ENCODE measurements at regions not wholly inside any gene's neighbourhood (a gene's known extent, or its start where the extent isn't known, plus 50 kb on each side); places are given as distances from the start of the nearest gene placed in this dataset.

DNA sequence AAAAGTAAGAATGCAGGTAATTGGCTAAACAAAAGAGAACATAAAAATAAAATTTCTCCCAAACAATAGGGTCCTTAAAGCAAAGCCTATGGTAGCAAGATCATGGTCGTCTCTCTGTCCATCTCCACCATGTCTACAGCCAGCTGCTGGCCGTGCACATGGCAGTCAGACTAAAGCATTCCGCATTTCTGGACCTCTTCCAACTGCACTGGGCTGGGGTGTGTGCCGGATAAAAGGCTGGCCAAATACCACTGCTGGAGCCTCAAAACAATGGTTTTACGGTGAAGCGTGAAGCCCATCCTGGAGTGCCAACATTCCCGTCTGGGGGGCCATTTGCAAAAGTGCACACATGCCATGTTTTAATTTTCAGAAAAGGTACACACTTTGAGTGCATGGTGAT lies 74.8 kb upstream of the PIEZO2 start:
- DNase-seq (ENCODE audit: low read depth), result no peak
- no peak overlapping the region for H3K4me3 ChIP-seq (ENCODE audit: low read depth, low read length)
- TF ChIP-seq MYC (IDR thresholded peaks at IDR 0.05; ENCODE audit: low read depth, low read length) (no peak), POLR2A (IDR thresholded peaks at IDR 0.05; ENCODE audit: extremely low read depth, insufficient read length) (no peak)
- TF ChIP-seq, protein P1, sequence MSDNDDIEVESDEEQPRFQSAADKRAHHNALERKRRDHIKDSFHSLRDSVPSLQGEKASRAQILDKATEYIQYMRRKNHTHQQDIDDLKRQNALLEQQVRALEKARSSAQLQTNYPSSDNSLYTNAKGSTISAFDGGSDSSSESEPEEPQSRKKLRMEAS (IDR thresholded peaks at IDR 0.05; ENCODE audit: low read depth, low read length), result no peak
- TF ChIP-seq, protein P2, sequence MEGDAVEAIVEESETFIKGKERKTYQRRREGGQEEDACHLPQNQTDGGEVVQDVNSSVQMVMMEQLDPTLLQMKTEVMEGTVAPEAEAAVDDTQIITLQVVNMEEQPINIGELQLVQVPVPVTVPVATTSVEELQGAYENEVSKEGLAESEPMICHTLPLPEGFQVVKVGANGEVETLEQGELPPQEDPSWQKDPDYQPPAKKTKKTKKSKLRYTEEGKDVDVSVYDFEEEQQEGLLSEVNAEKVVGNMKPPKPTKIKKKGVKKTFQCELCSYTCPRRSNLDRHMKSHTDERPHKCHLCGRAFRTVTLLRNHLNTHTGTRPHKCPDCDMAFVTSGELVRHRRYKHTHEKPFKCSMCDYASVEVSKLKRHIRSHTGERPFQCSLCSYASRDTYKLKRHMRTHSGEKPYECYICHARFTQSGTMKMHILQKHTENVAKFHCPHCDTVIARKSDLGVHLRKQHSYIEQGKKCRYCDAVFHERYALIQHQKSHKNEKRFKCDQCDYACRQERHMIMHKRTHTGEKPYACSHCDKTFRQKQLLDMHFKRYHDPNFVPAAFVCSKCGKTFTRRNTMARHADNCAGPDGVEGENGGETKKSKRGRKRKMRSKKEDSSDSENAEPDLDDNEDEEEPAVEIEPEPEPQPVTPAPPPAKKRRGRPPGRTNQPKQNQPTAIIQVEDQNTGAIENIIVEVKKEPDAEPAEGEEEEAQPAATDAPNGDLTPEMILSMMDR (IDR thresholded peaks at IDR 0.05; ENCODE audit: low read depth, low read length), result no peak

DNA sequence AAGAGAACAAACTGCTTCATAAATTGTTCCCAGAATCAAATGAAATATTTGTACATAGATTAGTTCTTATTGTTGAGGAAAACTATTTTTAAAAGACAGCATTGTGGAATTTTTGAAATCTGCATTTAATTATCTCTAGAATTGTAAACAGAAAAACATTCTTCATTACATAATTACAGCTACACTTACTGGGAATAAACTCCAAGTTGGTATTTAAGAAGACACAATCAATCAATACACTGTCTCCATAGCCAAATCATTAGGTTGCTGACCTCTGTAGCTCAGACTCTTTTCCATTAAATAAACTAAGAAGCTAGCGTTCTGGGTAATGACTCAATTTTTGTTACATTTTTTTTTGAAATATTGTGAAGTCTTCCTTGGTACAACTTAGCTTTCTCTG lies 70.2 kb upstream of the PIEZO2 start:
- H3K4me3 ChIP-seq (ENCODE audit: low read depth, low read length), result no peak overlapping the region
- DNase-seq (ENCODE audit: low read depth), result no peak
- no peak for TF ChIP-seq POLR2A (IDR thresholded peaks at IDR 0.05; ENCODE audit: extremely low read depth, insufficient read length)
- TF ChIP-seq, protein P2 (IDR thresholded peaks at IDR 0.05; ENCODE audit: low read depth, low read length), result no peak
- TF ChIP-seq MYC (IDR thresholded peaks at IDR 0.05; ENCODE audit: low read depth, low read length), result no peak
- TF ChIP-seq, protein P1 (IDR thresholded peaks at IDR 0.05; ENCODE audit: low read depth, low read length), result no peak

DNA sequence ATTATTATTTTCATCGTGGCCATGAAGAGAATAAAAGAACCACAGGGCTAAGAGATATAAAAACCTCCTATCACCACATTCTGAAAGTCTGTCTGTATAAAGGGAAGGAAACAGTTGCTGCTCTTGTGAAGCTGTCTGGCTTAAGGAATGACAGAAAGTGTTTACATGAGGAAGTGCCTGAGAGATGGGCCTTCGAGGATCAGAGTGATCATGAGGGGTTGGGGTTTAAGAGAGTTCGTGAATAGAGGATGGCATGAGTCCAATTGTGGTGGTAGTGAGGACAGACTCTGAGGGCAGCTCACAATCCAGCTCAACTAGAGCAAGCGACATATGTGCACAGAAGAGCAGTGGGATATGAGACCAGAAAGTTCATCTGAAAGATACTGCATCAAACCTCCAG lies 65.8 kb upstream of the PIEZO2 start:
- TF ChIP-seq POLR2A (IDR thresholded peaks at IDR 0.05; ENCODE audit: extremely low read depth, insufficient read length) (no peak), MYC (IDR thresholded peaks at IDR 0.05; ENCODE audit: low read depth, low read length) (no peak)
- no peak overlapping the region for H3K4me3 ChIP-seq (ENCODE audit: low read depth, low read length)
- no peak for DNase-seq (ENCODE audit: low read depth)

DNA sequence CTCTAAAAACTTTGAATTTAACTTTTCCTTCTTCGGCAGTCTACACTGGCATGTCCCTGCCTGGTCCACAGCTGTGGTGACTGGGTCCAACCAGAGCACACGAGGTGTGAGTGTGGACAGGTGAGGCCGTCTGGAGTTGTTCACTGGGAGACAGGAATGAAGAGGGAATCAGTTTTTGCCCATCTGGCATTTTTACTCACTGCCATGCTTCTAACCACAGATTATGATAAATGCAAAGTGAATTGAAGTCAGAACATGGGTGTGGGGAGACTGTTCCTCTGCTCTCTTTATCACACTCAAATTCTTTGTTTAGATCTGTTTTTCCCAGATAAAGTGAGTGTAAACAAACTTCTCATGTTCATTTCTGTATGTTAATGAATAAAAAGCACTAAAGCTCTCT lies 54.7 kb upstream of the PIEZO2 start:
- no peak overlapping the region for H3K4me3 ChIP-seq (ENCODE audit: low read depth, low read length)
- DNase-seq (ENCODE audit: low read depth), result no peak
- TF ChIP-seq MYC (IDR thresholded peaks at IDR 0.05; ENCODE audit: low read depth, low read length) (no peak), POLR2A (IDR thresholded peaks at IDR 0.05; ENCODE audit: extremely low read depth, insufficient read length) (no peak)
- TF ChIP-seq, protein P2 (IDR thresholded peaks at IDR 0.05; ENCODE audit: low read depth, low read length), result no peak
- TF ChIP-seq, protein P1 (IDR thresholded peaks at IDR 0.05; ENCODE audit: low read depth, low read length), result no peak

DNA sequence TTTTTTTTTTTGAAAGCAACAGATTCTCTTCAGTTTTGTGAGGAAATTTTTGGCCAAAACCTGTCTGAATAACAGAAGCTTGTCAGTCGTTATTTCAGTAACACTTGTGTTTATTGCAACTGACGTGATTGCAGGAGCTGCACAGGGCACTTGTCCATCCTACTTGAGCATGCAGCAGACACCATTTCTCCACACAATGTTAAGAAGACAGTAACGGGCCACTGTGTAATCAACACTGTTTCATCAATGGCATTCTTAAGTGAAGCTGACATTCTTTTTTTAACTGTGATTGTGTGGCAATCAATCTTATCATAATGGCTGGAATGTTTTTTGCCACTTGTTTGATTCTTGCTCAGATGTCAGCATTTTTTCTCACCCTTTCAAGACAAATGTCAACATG lies 50.1 kb upstream of the PIEZO2 start:
- DNase-seq (ENCODE audit: low read depth), result no peak
- H3K4me3 ChIP-seq (ENCODE audit: low read depth, low read length), result no peak overlapping the region
- TF ChIP-seq, protein P2 (IDR thresholded peaks at IDR 0.05; ENCODE audit: low read depth, low read length), result no peak
- TF ChIP-seq, protein P1 (IDR thresholded peaks at IDR 0.05; ENCODE audit: low read depth, low read length), result no peak
- no peak for TF ChIP-seq POLR2A (IDR thresholded peaks at IDR 0.05; ENCODE audit: extremely low read depth, insufficient read length)
- TF ChIP-seq MYC (IDR thresholded peaks at IDR 0.05; ENCODE audit: low read depth, low read length), result no peak
